A549 (cell line): ENCODE measurements at regions not wholly inside any gene's neighbourhood (a gene's known extent, or its start where the extent isn't known, plus 50 kb on each side); places are given as distances from the start of the nearest gene placed in this dataset.
A peak's percentile ranks its signal among the peaks of the same experiment; 100 is the strongest.

Source experiments
- ATAC-seq, 2 experiments: fragments of 200-7000 bp in 1 of 2; fragments of >200 bp in 1 of 2; cut with Nextera tagmentation in 1 of 2; cut with Tn5 transposase in 1 of 2; 3 replicates each; pipeline versions ENCODE4 v1.8.0 to v1.9.1; 2018 to 2020; ENCODE audit warnings: mild to moderate bottlenecking in 1 of 2, moderate library complexity in 1 of 2
- CTCF ChIA-PET: fragments of 300-600 bp; sonication (Branson Sonifier 250); formaldehyde crosslinking; extraction: SDS; loops from one replicate; lab custom pipeline; 2021; ENCODE audit warnings: antibody characterized with exemption, inconsistent platforms; lab: Yijun Ruan, JAX
- POLR2A ChIA-PET: fragments of 350-600 bp; formaldehyde crosslinking; extraction: SDS; loops from one replicate; lab custom pipeline; 2021; ENCODE audit warnings: antibody characterized with exemption, inconsistent platforms; lab: Yijun Ruan, JAX
- DNase-seq, 2 experiments: peaks; one replicate each; pipeline versions ENCODE4 v3.0.0 to v3.0.0-alpha.2; 2011 to 2016; ENCODE audit warnings: low read depth in 1 of 2, low spot score in 1 of 2
- FAIRE-seq: peaks from 2 replicates; lab custom pipeline; 2011; peaks lifted over from hg19 to GRCh38; lab: Jason Lieb, UNC
- H3K27ac ChIP-seq, 2 experiments: fragments of >200 bp; sonication (Bioruptor Twin); formaldehyde crosslinking; 3 replicates each; pipeline ENCODE4 v1.5.1; 2016 to 2017
- H3K4me1 ChIP-seq: fragments of >200 bp; sonication (Bioruptor Twin); formaldehyde crosslinking; 3 replicates; pipeline ENCODE4 v1.6.1; 2016
- H3K4me2 ChIP-seq: fragments of >200 bp; sonication (Bioruptor Twin); formaldehyde crosslinking; 3 replicates; pipeline ENCODE4 v1.6.1; 2016
- H3K4me3 ChIP-seq: fragments of >200 bp; sonication (Bioruptor Twin); formaldehyde crosslinking; 3 replicates; pipeline ENCODE4 v1.5.1; 2016
- H3K9me3 ChIP-seq: fragments of >200 bp; sonication (Bioruptor Twin); formaldehyde crosslinking; 3 replicates; pipeline ENCODE4 v1.6.1; 2016
- CEBPB ChIP-seq, 2 experiments: fragments of >200 bp in 1 of 2; sonication (Bioruptor Twin) in 1 of 2; formaldehyde crosslinking in 1 of 2; IDR thresholded peaks; 2 replicates each; pipeline ENCODE4 v1.6.1; 2012 to 2016
- CHD4 ChIP-seq: fragments of 200-600 bp; sonication (generic); IDR thresholded peaks from 2 replicates; pipeline ENCODE4 v1.6.1; 2016; ENCODE audit warnings: antibody characterized with exemption, mild to moderate bottlenecking, borderline replicate concordance
- CTCF ChIP-seq: fragments of >200 bp; sonication (Bioruptor Twin); formaldehyde crosslinking; IDR thresholded peaks from 3 replicates; pipeline ENCODE4 v1.5.1; 2016
- FOSL2 ChIP-seq, 2 experiments: fragments of 450-650 bp in 1 of 2; fragments of >200 bp in 1 of 2; sonication (Bioruptor Twin) in 1 of 2; formaldehyde crosslinking; IDR thresholded peaks; 2 replicates each; pipeline versions ENCODE4 v1.5.0 to v1.6.1; 2016 to 2020; ENCODE audit warnings: mild to moderate bottlenecking in 1 of 2, moderate library complexity in 1 of 2
- FOXS1 ChIP-seq: fragments of 250-450 bp; sonication (Bioruptor Pico); IDR thresholded peaks from 2 replicates; pipeline ENCODE4 v1.5.0; 2020; ENCODE audit warnings: mild to moderate bottlenecking, moderate library complexity
- HDAC2 ChIP-seq: fragments of 200-600 bp; sonication (generic); IDR thresholded peaks from 2 replicates; pipeline ENCODE4 v1.6.1; 2016
- HES2 ChIP-seq: fragments of >200 bp; sonication (Bioruptor Twin); formaldehyde crosslinking; IDR thresholded peaks from 2 replicates; pipeline ENCODE4 v1.6.1; 2016
- JUN ChIP-seq, 2 experiments: fragments of >200 bp; sonication (Bioruptor Twin); formaldehyde crosslinking; IDR thresholded peaks; 2 replicates in 1 of 2; 3 replicates in 1 of 2; pipeline ENCODE4 v1.6.1; 2016 to 2017
- KDM1A ChIP-seq: fragments of 200-600 bp; sonication (generic); IDR thresholded peaks from 2 replicates; pipeline ENCODE4 v1.6.1; 2016; ENCODE audit warnings: low read depth, mild to moderate bottlenecking
- KDM5A ChIP-seq: fragments of 200-600 bp; sonication (generic); IDR thresholded peaks from 2 replicates; pipeline ENCODE4 v1.6.1; 2016; ENCODE audit warnings: antibody characterized with exemption, mild to moderate bottlenecking
- MAFK ChIP-seq: fragments of 450-650 bp; IDR thresholded peaks from 2 replicates; pipeline ENCODE4 v1.6.1; 2014; ENCODE audit not compliant: partially characterized antibody
- MYC ChIP-seq: IDR thresholded peaks from 2 replicates; pipeline ENCODE4 v1.6.1; 2012; ENCODE audit warnings: mild to moderate bottlenecking, inconsistent platforms, low read length, improper control_type of control experiment, borderline replicate concordance
- RAD21 ChIP-seq, 2 experiments: fragments of >200 bp in 1 of 2; sonication (Bioruptor Twin) in 1 of 2; formaldehyde crosslinking in 1 of 2; IDR thresholded peaks in 1 of 2; conservative IDR thresholded peaks in 1 of 2; 2 replicates in 1 of 2; 3 replicates in 1 of 2; pipeline ENCODE4 v1.6.1; 2012 to 2018; ENCODE audit warnings: inconsistent platforms in 1 of 2
- RARB ChIP-seq: fragments of 250-450 bp; sonication (Bioruptor Pico); IDR thresholded peaks from 2 replicates; pipeline ENCODE4 v1.8.0; 2021; ENCODE audit warnings: mild to moderate bottlenecking, moderate library complexity
- RCOR1 ChIP-seq: fragments of 150-350 bp; IDR thresholded peaks from 2 replicates; pipeline ENCODE4 v1.6.1; 2014; ENCODE audit warnings: antibody characterized with exemption, low read length, low read depth
- RNF2 ChIP-seq: fragments of 200-600 bp; sonication (generic); IDR thresholded peaks from 2 replicates; pipeline ENCODE4 v1.6.1; 2016; ENCODE audit warnings: low read depth, mild to moderate bottlenecking, antibody characterized with exemption, moderate library complexity, borderline replicate concordance
- TP53 ChIP-seq: fragments of 250-450 bp; sonication (Bioruptor Pico); IDR thresholded peaks from 2 replicates; pipeline ENCODE4 v1.5.0; 2021; ENCODE audit warnings: mild to moderate bottlenecking, moderate library complexity
- ZC3H11A ChIP-seq: fragments of 450-650 bp; IDR thresholded peaks from 2 replicates; pipeline ENCODE4 v1.6.1; 2014; ENCODE audit warnings: antibody characterized with exemption, mild to moderate bottlenecking
- WGBS: methylation state at CpG from one replicate; pipeline ENCODE4 v1.1.6; 2017; ENCODE audit errors: missing lambda C conversion rate; 5-methylcytosine and 5-hydroxymethylcytosine counted together
- TF ChIP-seq, protein P1 (sequence below): fragments of 150-350 bp; IDR thresholded peaks from 2 replicates; pipeline ENCODE4 v1.6.1; 2014; ENCODE audit warnings: low read depth, mild to moderate bottlenecking, low read length
- TF ChIP-seq, protein P2 (sequence below): IDR thresholded peaks from 2 replicates; pipeline ENCODE4 v1.6.1; 2012

DNA sequence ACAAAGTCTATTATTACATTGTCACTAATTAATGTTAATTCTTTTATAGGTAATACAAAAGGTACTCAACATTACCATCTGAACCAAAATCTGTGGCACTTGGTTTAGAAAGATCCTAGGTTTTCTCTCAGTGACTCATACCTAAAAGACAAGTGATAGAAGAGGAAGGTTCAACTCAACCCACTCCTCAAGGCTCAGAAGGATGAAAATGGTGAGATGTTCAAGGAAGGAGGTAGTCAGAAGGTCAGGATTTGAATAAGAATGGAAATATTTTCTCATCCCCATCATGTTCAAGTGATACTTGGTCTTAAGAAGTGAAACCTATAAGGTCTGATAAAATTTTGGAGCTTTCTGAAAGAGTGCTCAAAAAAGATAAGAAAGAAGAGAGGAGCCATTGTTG, 86.4 kb upstream of the FBXO11 start:
- H3K4me2 ChIP-seq = no peak overlapping the region
- FAIRE-seq (peak; percentile 23), DNase-seq (no peak), ATAC-seq (no peak)
- H3K4me1 ChIP-seq = no peaks in the 10 kb centered on the region
- H3K9me3 ChIP-seq = no peaks in the 10 kb centered on the region
- ChIA-PET POLR2A (no interaction called here), CTCF (interaction anchor here (0.6 kb wide), 1 partner anchor 10 kb away, joined by 4 read pairs; no protein-coding TSS in a partner anchor)
- no peak overlapping the region for H3K27ac ChIP-seq
- no peak for TF ChIP-seq MYC
- no peak for TF ChIP-seq HDAC2
- TF ChIP-seq RNF2 = no peak
- no peak overlapping the region for H3K4me3 ChIP-seq

GRCh38 chr2:47996808-47997207, 90.5 kb upstream of the FBXO11 start:
- H3K4me2 ChIP-seq = no peak overlapping the region
- ATAC-seq (0 out of 6 replicates have a peak, but pooled peaks of 1 of the 2 experiments have one; percentile 29), DNase-seq (no peak), FAIRE-seq (no peak)
- CTCF ChIA-PET = no interaction called here
- 40% methylated on average over 4 of the region's 4 CpGs for WGBS
- no peak for TF ChIP-seq KDM5A
- TF ChIP-seq RCOR1 = no peak
- TF ChIP-seq RARB = no peak
- no peak for TF ChIP-seq JUN (IDR thresholded peaks at IDR 0.05)
- H3K9me3 ChIP-seq = no peaks in the 10 kb centered on the region
- no peak overlapping the region for H3K27ac ChIP-seq
- no peak overlapping the region for H3K4me3 ChIP-seq
- POLR2A ChIA-PET = no interaction called here
- H3K4me1 ChIP-seq = no peaks in the 10 kb centered on the region

DNA sequence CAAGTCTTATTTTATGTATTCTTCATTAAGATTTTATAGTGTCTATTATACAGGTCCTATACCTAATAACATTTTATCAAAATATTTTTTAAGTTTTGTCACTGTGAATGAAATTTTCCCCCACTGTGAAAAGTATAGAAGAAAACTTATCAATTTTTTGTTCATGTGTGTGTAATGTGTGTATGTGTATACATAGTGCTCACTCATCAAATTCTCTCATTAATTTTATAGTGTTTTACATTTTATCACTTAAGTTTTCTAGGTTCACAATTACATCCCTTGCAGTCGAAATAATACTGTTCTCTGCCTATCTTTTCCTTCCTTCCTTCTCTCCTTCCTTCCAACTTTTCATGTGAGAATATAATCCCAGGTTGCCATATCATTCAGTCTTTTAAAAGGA, 93.2 kb upstream of the FBXO11 start:
- H3K27ac ChIP-seq = no peak overlapping the region
- WGBS = 2% methylated on average over 1 of the region's 1 CpG

GRCh38 chr2:48001498-48001897, 95.2 kb upstream of the FBXO11 start:
- peak; percentile 23 for FAIRE-seq
- POLR2A ChIA-PET = no interaction called here

More for the DNA sequence above, 93.2 kb upstream of the FBXO11 start:
- DNase-seq = no peak
- TF ChIP-seq TP53 (CRISPR knock-in tag) = no peak
- no peak for ATAC-seq
- Histone ChIP-seq H3K4me3 (no peak overlapping the region), H3K4me2 (no peak overlapping the region), H3K9me3 (no peaks in the 10 kb centered on the region), H3K4me1 (no peaks in the 10 kb centered on the region)
- no peak for FAIRE-seq
- ChIA-PET POLR2A (no interaction called here), CTCF (no interaction called here)

More at GRCh38 chr2:48001498-48001897, 95.2 kb upstream of the FBXO11 start:
- H3K4me3 ChIP-seq = no peak overlapping the region
- TF ChIP-seq MAFK = no peak
- no peak for TF ChIP-seq FOSL2 (IDR thresholded peaks at IDR 0.05)
- TF ChIP-seq FOSL2 (CRISPR knock-in tag; IDR thresholded peaks at IDR 0.05) = no peak
- TF ChIP-seq, protein P1, sequence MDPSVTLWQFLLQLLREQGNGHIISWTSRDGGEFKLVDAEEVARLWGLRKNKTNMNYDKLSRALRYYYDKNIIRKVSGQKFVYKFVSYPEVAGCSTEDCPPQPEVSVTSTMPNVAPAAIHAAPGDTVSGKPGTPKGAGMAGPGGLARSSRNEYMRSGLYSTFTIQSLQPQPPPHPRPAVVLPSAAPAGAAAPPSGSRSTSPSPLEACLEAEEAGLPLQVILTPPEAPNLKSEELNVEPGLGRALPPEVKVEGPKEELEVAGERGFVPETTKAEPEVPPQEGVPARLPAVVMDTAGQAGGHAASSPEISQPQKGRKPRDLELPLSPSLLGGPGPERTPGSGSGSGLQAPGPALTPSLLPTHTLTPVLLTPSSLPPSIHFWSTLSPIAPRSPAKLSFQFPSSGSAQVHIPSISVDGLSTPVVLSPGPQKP = no peak
- no peak for TF ChIP-seq FOXS1
- TF ChIP-seq CTCF = no peak
- TF ChIP-seq, protein P2, sequence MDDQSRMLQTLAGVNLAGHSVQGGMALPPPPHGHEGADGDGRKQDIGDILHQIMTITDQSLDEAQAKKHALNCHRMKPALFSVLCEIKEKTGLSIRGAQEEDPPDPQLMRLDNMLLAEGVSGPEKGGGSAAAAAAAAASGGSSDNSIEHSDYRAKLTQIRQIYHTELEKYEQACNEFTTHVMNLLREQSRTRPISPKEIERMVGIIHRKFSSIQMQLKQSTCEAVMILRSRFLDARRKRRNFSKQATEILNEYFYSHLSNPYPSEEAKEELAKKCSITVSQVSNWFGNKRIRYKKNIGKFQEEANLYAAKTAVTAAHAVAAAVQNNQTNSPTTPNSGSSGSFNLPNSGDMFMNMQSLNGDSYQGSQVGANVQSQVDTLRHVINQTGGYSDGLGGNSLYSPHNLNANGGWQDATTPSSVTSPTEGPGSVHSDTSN = no peak
- TF ChIP-seq HES2 = no peak
- TF ChIP-seq ZC3H11A = no peak
- no peak for TF ChIP-seq KDM1A
- TF ChIP-seq RAD21 (conservative IDR thresholded peaks at IDR 0.05 in 1 of 2, IDR thresholded peaks at IDR 0.05 in 1 of 2) = no peak
- TF ChIP-seq TP53 (CRISPR knock-in tag) = no peak
- TF ChIP-seq CHD4 = no peak
- TF ChIP-seq CEBPB (IDR thresholded peaks at IDR 0.05) = no peak
- TF ChIP-seq JUN (IDR thresholded peaks at IDR 0.05) = no peak
- TF ChIP-seq, all 56 proteins: peak for 0
- CTCF ChIA-PET = no interaction called here
- DNase-seq (no peak), ATAC-seq (no peak)
- H3K4me1 ChIP-seq = no peaks in the 10 kb centered on the region
- H3K27ac ChIP-seq = no peak overlapping the region
- H3K9me3 ChIP-seq = 0 out of 3 replicates have a peak, but pooled peaks cover 4% of the 10 kb centered on the region
- H3K4me2 ChIP-seq = no peak overlapping the region
